Tibial nerve (tissue), 4 donors: ENCODE measurements at regions not wholly inside any gene's neighbourhood (a gene's known extent, or its start where the extent isn't known, plus 50 kb on each side); places are given as distances from the start of the nearest gene placed in this dataset.

ENCODE experiments used
- DNase-seq, 2 donors: peaks; one replicate each; pipeline ENCODE4 v3.0.0-alpha.2; 2019; ENCODE audit warnings: low spot score in 2 of 2
- H3K27ac ChIP-seq, 4 donors: fragments of 200-600 bp; sonication (generic) in 3 of 4; one replicate each; pipeline ENCODE4 v1.5.1; 2017 to 2019; ENCODE audit warnings: mild to moderate bottlenecking in 1 of 4
- H3K27me3 ChIP-seq, 2 donors: fragments of 200-600 bp; sonication (generic) in 1 of 2; one replicate each; pipeline versions ENCODE4 v1.5.1 to v1.6.0; 2017 to 2019
- H3K36me3 ChIP-seq, 3 donors: fragments of 200-600 bp; sonication (generic); one replicate each; pipeline ENCODE4 v1.5.1; 2018 to 2019
- H3K4me1 ChIP-seq, 4 donors: fragments of 200-600 bp; sonication (generic) in 3 of 4; one replicate each; pipeline ENCODE4 v1.5.1; 2017 to 2019
- H3K4me3 ChIP-seq, 4 donors: fragments of 200-600 bp; sonication (generic) in 3 of 4; one replicate each; pipeline ENCODE4 v1.5.1; 2017 to 2019; ENCODE audit warnings: mild to moderate bottlenecking in 1 of 4, moderate library complexity in 1 of 4
- H3K9me3 ChIP-seq, 4 donors: fragments of 200-600 bp; sonication (generic) in 3 of 4; one replicate each; pipeline ENCODE4 v1.5.1; 2017 to 2019
- EP300 ChIP-seq, 2 donors: sonication (generic); formaldehyde crosslinking; IDR thresholded peaks; one replicate each; pipeline ENCODE4 v1.6.1; 2017; ENCODE audit warnings: antibody characterized with exemption in 2 of 2, mild to moderate bottlenecking in 1 of 2
- POLR2A ChIP-seq, 2 donors: fragments of 450-650 bp; IDR thresholded peaks; one replicate each; pipeline ENCODE4 v1.6.1; 2017; ENCODE audit warnings: antibody characterized with exemption in 2 of 2, mild to moderate bottlenecking in 2 of 2, moderate library complexity in 2 of 2
- WGBS, 2 donors: methylation state at CpG; one replicate each; pipeline ENCODE4 v1.1.5; 2018; 5-methylcytosine and 5-hydroxymethylcytosine counted together
- TF ChIP-seq, protein P1 (sequence below), 5 experiments: fragments of 200-600 bp in 3 of 5; fragments of 450-650 bp in 2 of 5; sonication (generic) in 3 of 5; IDR thresholded peaks; one replicate each; pipeline ENCODE4 v1.5.1; 2016 to 2019; ENCODE audit warnings: antibody characterized with exemption in 5 of 5, mild to moderate bottlenecking in 3 of 5, moderate library complexity in 2 of 5

DNA sequence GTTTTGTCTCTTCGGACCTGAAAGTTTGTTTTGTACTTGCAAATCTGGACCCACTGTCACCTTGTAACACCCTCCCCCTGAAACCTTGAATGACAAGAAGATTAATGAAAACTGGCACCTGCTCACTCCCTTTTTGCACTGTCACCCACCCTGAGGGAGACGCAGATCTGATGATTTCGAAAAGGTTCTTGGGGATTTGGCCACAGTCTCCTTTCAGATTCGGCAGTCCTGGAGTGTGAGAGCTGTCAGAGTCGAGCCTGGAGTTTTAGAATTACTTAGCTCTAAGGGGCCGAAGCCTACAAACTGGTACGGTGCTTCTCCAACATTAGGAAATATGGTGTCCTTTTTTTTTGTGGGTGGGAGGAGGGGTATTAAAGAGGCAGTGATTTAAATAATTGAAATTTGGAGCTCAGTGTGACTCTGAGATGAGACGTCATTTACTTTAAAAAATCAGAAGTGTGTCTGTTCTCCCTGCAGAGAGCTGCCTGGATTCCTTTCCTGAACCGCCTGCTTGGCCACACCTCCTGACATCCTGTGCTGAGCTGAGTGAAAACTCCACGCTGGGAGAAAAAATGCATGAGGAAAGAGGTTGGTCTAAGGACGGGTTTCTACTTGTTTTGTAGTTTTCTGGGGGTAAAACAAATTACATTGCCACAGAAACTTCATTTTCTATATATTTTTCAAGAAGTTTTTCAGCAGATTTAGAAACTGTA, 447.0 kb upstream of the CDH4 start:
- Histone ChIP-seq H3K27me3 (no peaks in the 10 kb centered on the region), H3K27ac (no peak overlapping the region), H3K9me3 (peaks cover 0 to 15% (median 0%) of the 10 kb centered on the region in 4 donors), H3K4me3 (no peak overlapping the region), H3K36me3 (no peaks in the 10 kb centered on the region), H3K4me1 (no peaks in the 10 kb centered on the region)
- WGBS, 2 donors = 35 to 39% methylated on average over 11 of the region's 11 CpGs
- no peak for DNase-seq
- TF ChIP-seq EP300 (IDR thresholded peaks at IDR 0.05) = no peak
- no peak for TF ChIP-seq POLR2A (IDR thresholded peaks at IDR 0.05)
- TF ChIP-seq, protein P1, sequence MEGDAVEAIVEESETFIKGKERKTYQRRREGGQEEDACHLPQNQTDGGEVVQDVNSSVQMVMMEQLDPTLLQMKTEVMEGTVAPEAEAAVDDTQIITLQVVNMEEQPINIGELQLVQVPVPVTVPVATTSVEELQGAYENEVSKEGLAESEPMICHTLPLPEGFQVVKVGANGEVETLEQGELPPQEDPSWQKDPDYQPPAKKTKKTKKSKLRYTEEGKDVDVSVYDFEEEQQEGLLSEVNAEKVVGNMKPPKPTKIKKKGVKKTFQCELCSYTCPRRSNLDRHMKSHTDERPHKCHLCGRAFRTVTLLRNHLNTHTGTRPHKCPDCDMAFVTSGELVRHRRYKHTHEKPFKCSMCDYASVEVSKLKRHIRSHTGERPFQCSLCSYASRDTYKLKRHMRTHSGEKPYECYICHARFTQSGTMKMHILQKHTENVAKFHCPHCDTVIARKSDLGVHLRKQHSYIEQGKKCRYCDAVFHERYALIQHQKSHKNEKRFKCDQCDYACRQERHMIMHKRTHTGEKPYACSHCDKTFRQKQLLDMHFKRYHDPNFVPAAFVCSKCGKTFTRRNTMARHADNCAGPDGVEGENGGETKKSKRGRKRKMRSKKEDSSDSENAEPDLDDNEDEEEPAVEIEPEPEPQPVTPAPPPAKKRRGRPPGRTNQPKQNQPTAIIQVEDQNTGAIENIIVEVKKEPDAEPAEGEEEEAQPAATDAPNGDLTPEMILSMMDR (IDR thresholded peaks at IDR 0.05) = no peak

DNA sequence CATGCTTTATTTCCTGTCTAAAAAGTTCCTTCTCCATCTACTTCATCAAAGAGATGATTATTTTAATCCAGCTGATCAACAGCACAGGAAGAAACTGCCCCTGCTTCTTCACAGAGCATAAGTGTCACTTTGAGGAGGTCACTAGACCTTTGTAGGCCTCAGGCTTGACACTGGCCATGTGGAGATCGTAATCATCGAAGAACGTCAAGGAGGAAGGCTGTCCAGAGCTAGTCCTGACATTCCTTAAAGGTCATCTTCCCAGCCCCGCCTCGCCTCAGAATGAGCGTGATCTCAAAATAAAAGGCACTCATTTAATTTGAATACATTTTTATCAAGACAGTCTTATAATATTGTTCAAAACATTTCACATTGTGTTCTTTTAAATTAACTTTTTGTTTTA, 445.7 kb upstream of the CDH4 start:
- no peak for DNase-seq

GRCh38 chr20:60806824-60807223, 445.2 kb upstream of the CDH4 start:
- TF ChIP-seq, protein P1 (IDR thresholded peaks at IDR 0.05) = no peak
- TF ChIP-seq EP300 (IDR thresholded peaks at IDR 0.05) = no peak
- no peak for TF ChIP-seq POLR2A (IDR thresholded peaks at IDR 0.05)

More for the DNA sequence above, 445.7 kb upstream of the CDH4 start:
- TF ChIP-seq EP300 (IDR thresholded peaks at IDR 0.05) (no peak), POLR2A (IDR thresholded peaks at IDR 0.05) (no peak)
- TF ChIP-seq, protein P1 (IDR thresholded peaks at IDR 0.05) = no peak
- Histone ChIP-seq H3K36me3 (no peaks in the 10 kb centered on the region), H3K27ac (no peak overlapping the region), H3K4me1 (no peaks in the 10 kb centered on the region), H3K4me3 (no peak overlapping the region), H3K9me3 (peaks cover 0 to 10% (median 0%) of the 10 kb centered on the region in 4 donors), H3K27me3 (no peaks in the 10 kb centered on the region)
- WGBS, 2 donors = 60 to 62% methylated on average over 6 of the region's 6 CpGs

DNA sequence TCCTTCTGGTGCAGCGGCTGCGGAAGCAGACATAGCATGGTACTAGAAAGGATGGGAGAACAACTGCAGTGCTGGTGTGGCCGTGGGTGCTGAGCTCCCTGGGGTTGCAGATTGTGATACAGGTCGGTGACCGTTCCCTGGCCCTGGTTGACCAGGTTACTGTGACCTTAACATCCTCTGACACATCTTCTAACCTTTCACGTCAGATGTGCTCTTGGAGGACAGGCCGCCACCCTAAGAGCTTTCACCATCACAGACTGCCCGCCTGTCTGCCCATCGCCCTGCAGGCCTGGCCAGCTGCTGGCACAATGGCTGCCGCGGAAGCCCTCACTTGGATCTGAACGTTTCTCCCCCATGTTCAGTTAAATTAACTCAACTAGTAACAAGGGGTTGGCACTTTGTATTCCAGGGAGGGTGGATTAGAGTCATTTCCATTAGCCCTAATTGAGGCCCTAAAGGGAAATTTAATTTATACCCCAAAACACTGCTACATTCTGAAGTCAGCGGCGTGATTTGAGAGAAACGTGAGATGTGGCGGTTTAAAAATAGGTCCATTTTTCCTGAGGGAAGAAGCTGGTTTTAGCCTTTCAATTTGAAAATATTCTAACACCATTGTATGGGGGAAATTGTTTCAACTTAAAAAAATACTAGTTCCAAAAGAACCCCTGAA, 443.9 kb upstream of the CDH4 start:
- no peak for DNase-seq
- Histone ChIP-seq H3K4me1 (no peaks in the 10 kb centered on the region), H3K9me3 (peaks cover 0 to 6% (median 0%) of the 10 kb centered on the region in 4 donors), H3K4me3 (no peak overlapping the region), H3K27ac (no peak overlapping the region), H3K27me3 (no peaks in the 10 kb centered on the region), H3K36me3 (no peaks in the 10 kb centered on the region)
- 93 to 97% methylated on average over 16 of the region's 16 CpGs for WGBS, 2 donors
- TF ChIP-seq EP300 (IDR thresholded peaks at IDR 0.05) = no peak
- TF ChIP-seq, protein P1 (IDR thresholded peaks at IDR 0.05) = no peak

More at GRCh38 chr20:60806824-60807223, 445.2 kb upstream of the CDH4 start:
- DNase-seq = no peak
- WGBS, 2 donors = 96 to 98% methylated on average over 5 of the region's 5 CpGs
- Histone ChIP-seq H3K36me3 (no peaks in the 10 kb centered on the region), H3K4me1 (no peaks in the 10 kb centered on the region), H3K27ac (no peak overlapping the region), H3K27me3 (no peaks in the 10 kb centered on the region), H3K4me3 (no peak overlapping the region), H3K9me3 (peaks cover 0 to 6% (median 0%) of the 10 kb centered on the region in 4 donors)

DNA sequence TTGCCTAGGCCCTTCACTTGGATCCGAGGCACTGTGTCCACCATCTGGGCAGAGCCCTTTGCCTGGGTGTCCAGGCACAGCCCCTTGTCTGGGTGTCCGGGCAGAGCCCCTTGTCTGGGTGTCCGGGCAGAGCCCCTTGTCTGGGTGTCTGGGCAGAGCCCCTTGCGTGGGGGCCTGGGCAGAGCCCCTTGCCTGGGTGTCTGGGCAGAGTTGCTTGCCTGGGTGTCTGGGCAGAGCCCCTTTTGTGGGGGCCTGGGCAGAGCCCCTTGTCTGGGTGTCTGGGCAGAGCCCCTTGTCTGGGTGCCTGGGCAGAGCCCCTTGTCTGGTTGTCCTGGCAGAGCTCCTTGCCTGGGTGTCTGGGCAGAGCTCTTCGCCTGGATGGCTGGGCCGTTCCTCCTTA, 443.4 kb upstream of the CDH4 start:
- Histone ChIP-seq H3K27ac (no peak overlapping the region), H3K36me3 (no peaks in the 10 kb centered on the region), H3K4me1 (no peaks in the 10 kb centered on the region), H3K4me3 (no peak overlapping the region), H3K9me3 (peaks cover 0 to 6% (median 0%) of the 10 kb centered on the region in 4 donors), H3K27me3 (no peaks in the 10 kb centered on the region)
- DNase-seq = no peak
- TF ChIP-seq POLR2A (IDR thresholded peaks at IDR 0.05) = no peak
- TF ChIP-seq EP300 (IDR thresholded peaks at IDR 0.05) = no peak
- TF ChIP-seq, protein P1 (IDR thresholded peaks at IDR 0.05) = no peak
- 82 to 87% methylated on average over 5 to 6 of the region's 6 CpGs for WGBS, 2 donors
